Upper lobe of left lung (tissue), 4 donors: ENCODE measurements at regions not wholly inside any gene's neighbourhood (a gene's known extent, or its start where the extent isn't known, plus 50 kb on each side); places are given as distances from the start of the nearest gene placed in this dataset.

Experiments used
- CTCF ChIP-seq, 6 experiments: fragments of 450-650 bp in 4 of 6; fragments of 200-600 bp in 2 of 6; sonication (generic) in 2 of 6; IDR thresholded peaks; one replicate each; pipeline ENCODE4 v1.5.1; 2016 to 2019; ENCODE audit warnings: antibody characterized with exemption in 6 of 6
- POLR2A ChIP-seq, 4 donors: fragments of 450-650 bp; IDR thresholded peaks; one replicate each; pipeline ENCODE4 v1.5.1; 2016 to 2017; ENCODE audit warnings: antibody characterized with exemption in 4 of 4, mild to moderate bottlenecking in 2 of 4
- POLR2AphosphoS5 ChIP-seq, 2 donors: sonication (generic); formaldehyde crosslinking; IDR thresholded peaks; one replicate each; pipeline ENCODE4 v1.5.1; 2017; ENCODE audit warnings: antibody characterized with exemption in 2 of 2

- TF ChIP-seq CTCF (IDR thresholded peaks at IDR 0.05) (no peak), POLR2A (IDR thresholded peaks at IDR 0.05) (no peak), POLR2AphosphoS5 (IDR thresholded peaks at IDR 0.05) (no peak)
Measured at GRCh38 chr2:150872756-150873395, 385.4 kb upstream of the RND3 start.
